ENCODE measurements at regions not wholly inside any gene's neighbourhood (a gene's known extent, or its start where the extent isn't known, plus 50 kb on each side); places are given as distances from the start of the nearest gene placed in this dataset.

DNA sequence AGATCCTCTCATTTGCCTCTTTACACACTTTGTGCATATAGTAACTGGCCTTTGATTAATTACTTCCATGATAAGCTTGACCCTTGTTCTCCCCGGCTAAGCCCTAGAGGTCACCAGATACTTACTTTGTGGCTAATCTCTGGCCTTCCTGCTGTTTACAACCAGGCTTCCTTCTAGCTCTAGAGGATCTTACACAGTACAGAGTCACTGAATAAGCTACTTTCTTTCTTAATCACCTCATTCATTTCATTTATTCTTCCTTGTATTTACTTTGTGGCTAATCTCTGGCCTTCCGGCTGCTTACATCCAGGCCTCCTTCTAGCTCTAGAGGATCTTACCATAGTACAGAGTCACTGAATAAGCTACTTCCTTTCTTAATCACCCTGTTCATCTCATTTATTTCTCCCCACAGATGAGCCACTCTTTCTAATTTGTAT lies 144.3 kb upstream of the C1orf21 start:
- in situ Hi-C loops (cut with MboI; ENCODE audit: low pct_ligation_motif_present in 1 of 4, low pct_unique_long_range_greater_than_20kb in 1 of 4, low sequenced_read_pairs in 3 of 4): loop anchor here in 2 of 4 donors (10.0 to 25.0 kb wide), 2 partner anchors 332 to 420 kb away; no protein-coding TSS in a partner anchor
- intact Hi-C loops (cut with DNase I; ENCODE audit: low total_unique reads): no loop called here
- no peak for DNase-seq

DNA sequence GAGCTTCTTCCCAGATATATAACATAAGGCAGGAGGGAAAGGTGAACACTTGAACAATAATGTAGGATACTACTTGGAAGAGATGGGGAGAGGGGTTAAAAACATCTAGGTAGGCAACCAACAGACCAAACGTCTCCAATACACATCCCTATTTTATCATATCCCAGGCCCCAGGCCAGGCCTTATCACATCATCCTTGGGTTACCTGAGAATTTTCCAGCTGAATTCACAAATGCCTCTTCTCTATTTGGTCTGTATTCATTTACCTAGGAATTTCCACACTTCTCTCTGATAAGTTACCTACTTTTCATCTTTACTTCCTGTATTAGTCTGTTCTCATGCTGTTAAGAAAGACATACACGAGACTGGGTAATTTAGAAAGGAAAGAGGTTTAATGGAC lies 141.9 kb upstream of the C1orf21 start:
- Histone ChIP-seq H3K9me3 (no peaks in the 10 kb centered on the region), H3K4me3 (no peak overlapping the region), H3K4me1 (peaks cover 0 to 6% (median 0%) of the 10 kb centered on the region in 4 donors), H3K27me3 (no peaks in the 10 kb centered on the region), H3K36me3 (no peaks in the 10 kb centered on the region), H3K27ac (no peak overlapping the region)
- WGBS, 2 donors (ENCODE audit: low coverage in 1 of 2): 80 to 85% methylated on average over 2 of the region's 2 CpGs
- intact Hi-C loops (cut with DNase I; ENCODE audit: low total_unique reads) (no loop called here), in situ Hi-C loops (cut with MboI; ENCODE audit: low pct_ligation_motif_present in 1 of 4, low pct_unique_long_range_greater_than_20kb in 1 of 4, low sequenced_read_pairs in 3 of 4) (loop anchor here in 2 of 4 donors (10.0 to 25.0 kb wide), 2 partner anchors 330 to 417 kb away; no protein-coding TSS in a partner anchor)
- TF ChIP-seq EP300 (IDR thresholded peaks at IDR 0.05; ENCODE audit: low read depth) (no peak), POLR2A (IDR thresholded peaks at IDR 0.05) (no peak), POLR2AphosphoS5 (IDR thresholded peaks at IDR 0.05) (no peak)
- TF ChIP-seq, protein P1, sequence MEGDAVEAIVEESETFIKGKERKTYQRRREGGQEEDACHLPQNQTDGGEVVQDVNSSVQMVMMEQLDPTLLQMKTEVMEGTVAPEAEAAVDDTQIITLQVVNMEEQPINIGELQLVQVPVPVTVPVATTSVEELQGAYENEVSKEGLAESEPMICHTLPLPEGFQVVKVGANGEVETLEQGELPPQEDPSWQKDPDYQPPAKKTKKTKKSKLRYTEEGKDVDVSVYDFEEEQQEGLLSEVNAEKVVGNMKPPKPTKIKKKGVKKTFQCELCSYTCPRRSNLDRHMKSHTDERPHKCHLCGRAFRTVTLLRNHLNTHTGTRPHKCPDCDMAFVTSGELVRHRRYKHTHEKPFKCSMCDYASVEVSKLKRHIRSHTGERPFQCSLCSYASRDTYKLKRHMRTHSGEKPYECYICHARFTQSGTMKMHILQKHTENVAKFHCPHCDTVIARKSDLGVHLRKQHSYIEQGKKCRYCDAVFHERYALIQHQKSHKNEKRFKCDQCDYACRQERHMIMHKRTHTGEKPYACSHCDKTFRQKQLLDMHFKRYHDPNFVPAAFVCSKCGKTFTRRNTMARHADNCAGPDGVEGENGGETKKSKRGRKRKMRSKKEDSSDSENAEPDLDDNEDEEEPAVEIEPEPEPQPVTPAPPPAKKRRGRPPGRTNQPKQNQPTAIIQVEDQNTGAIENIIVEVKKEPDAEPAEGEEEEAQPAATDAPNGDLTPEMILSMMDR (IDR thresholded peaks at IDR 0.05): no peak
- DNase-seq: no peak

More for the DNA sequence above, 144.3 kb upstream of the C1orf21 start:
- TF ChIP-seq, protein P1 (IDR thresholded peaks at IDR 0.05): peak in 1 of 5 experiments; percentile 6
- no peak for TF ChIP-seq EP300 (IDR thresholded peaks at IDR 0.05; ENCODE audit: low read depth)
- Histone ChIP-seq H3K4me1 (peaks cover 0 to 6% (median 0%) of the 10 kb centered on the region in 4 donors), H3K27me3 (no peaks in the 10 kb centered on the region), H3K4me3 (no peak overlapping the region), H3K9me3 (no peaks in the 10 kb centered on the region), H3K27ac (no peak overlapping the region), H3K36me3 (no peaks in the 10 kb centered on the region)
- 42 to 74% methylated on average over 2 of the region's 2 CpGs for WGBS, 2 donors (ENCODE audit: low coverage in 1 of 2)

DNA sequence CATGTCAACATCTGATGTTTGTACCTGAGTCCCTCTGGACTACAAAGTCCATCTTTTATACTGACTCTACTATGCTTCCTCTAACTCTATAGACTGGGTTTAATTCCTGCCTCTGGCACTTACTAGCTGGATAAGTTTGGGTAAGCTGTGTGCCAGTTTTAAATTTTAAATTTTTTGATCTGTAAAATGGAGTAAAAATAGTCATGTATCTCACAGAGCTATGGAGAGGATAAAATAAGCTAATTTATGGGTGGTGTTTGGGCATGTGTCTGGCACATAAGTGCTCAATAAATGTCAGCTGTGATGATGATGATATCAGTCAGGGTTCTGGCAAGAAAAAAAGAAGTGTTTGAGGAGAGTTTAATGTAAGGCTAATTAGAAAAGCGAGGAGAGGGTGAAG lies 139.2 kb upstream of the C1orf21 start:
- in situ Hi-C loops (cut with MboI; ENCODE audit: low pct_ligation_motif_present in 1 of 4, low pct_unique_long_range_greater_than_20kb in 1 of 4, low sequenced_read_pairs in 3 of 4) (loop anchor here in 2 of 4 donors (10.0 to 25.0 kb wide), 2 partner anchors 327 to 415 kb away; no protein-coding TSS in a partner anchor), intact Hi-C loops (cut with DNase I; ENCODE audit: low total_unique reads) (no loop called here)
- TF ChIP-seq POLR2AphosphoS5 (IDR thresholded peaks at IDR 0.05) (no peak), EP300 (IDR thresholded peaks at IDR 0.05; ENCODE audit: low read depth) (no peak), POLR2A (IDR thresholded peaks at IDR 0.05) (no peak)
- TF ChIP-seq, protein P1 (IDR thresholded peaks at IDR 0.05): no peak

DNA sequence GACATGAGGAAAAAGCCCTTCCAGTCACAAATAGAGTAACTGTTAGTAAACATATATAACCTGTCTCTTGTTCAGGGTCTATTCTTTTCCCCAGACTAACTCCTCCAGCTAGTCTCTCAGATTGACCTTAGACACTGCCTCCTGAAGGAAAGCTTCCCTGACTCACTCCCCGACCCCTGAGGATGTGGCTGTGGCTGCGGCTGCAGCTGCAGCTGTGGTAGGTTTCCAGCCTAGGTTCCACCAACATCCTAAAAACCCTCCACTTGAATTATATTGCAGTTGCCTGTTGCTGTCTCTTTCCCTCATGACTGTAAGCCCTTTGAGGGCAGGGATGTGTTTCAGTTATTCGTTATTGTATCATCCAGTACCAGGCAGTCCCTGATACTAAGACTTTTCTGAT lies 132.9 kb upstream of the C1orf21 start:
- Histone ChIP-seq H3K27me3 (no peaks in the 10 kb centered on the region), H3K4me3 (no peak overlapping the region), H3K36me3 (no peaks in the 10 kb centered on the region), H3K4me1 (no peaks in the 10 kb centered on the region), H3K9me3 (no peaks in the 10 kb centered on the region), H3K27ac (no peak overlapping the region)
- in situ Hi-C loops (cut with MboI; ENCODE audit: low pct_ligation_motif_present in 1 of 4, low pct_unique_long_range_greater_than_20kb in 1 of 4, low sequenced_read_pairs in 3 of 4): no loop called here
- TF ChIP-seq POLR2A (IDR thresholded peaks at IDR 0.05) (no peak), EP300 (IDR thresholded peaks at IDR 0.05; ENCODE audit: low read depth) (no peak), POLR2AphosphoS5 (IDR thresholded peaks at IDR 0.05) (no peak)
- TF ChIP-seq, protein P1 (IDR thresholded peaks at IDR 0.05): no peak
- WGBS, 2 donors (ENCODE audit: low coverage in 1 of 2): 91 to 96% methylated on average over 3 of the region's 3 CpGs
- intact Hi-C loops (cut with DNase I; ENCODE audit: low total_unique reads): no loop called here
- DNase-seq: no peak

More for the DNA sequence above, 139.2 kb upstream of the C1orf21 start:
- H3K4me3 ChIP-seq: no peak overlapping the region
- H3K4me1 ChIP-seq: peaks cover 0 to under 1% (median 0%) of the 10 kb centered on the region in 4 donors
- no peak overlapping the region for H3K27ac ChIP-seq
- H3K9me3 ChIP-seq: no peaks in the 10 kb centered on the region
- no peaks in the 10 kb centered on the region for H3K36me3 ChIP-seq
- no peak for DNase-seq
- 50 to 77% methylated on average over 1 of the region's 1 CpG for WGBS, 2 donors (ENCODE audit: low coverage in 1 of 2)
- H3K27me3 ChIP-seq: no peaks in the 10 kb centered on the region
